HS-5 (cell line): ENCODE measurements at regions not wholly inside any gene's neighbourhood (a gene's known extent, or its start where the extent isn't known, plus 50 kb on each side); places are given as distances from the start of the nearest gene placed in this dataset.

Experiments
- DNase-seq: peaks from one replicate; pipeline ENCODE4 v3.0.0-alpha.2; 2012; ENCODE audit warnings: low read depth

- peak; percentile 98 for DNase-seq
These were observed 127.0 kb downstream of the CHSY1 start for GRCh38 chr15:101124731-101125451.

- DNase-seq, result no peak
These were observed 128.5 kb downstream of the CHSY1 start for GRCh38 chr15:101123222-101123910.

GRCh38 chr15:101122806-101123205 lies 129.0 kb downstream of the CHSY1 start:
- no peak for DNase-seq

GRCh38 chr15:101122266-101122665 lies 129.6 kb downstream of the CHSY1 start:
- no peak for DNase-seq

- DNase-seq, result no peak
These were observed 130.2 kb downstream of the CHSY1 start for GRCh38 chr15:101121511-101122090.

GRCh38 chr15:101120987-101121386 lies 130.9 kb downstream of the CHSY1 start:
- DNase-seq, result no peak

- no peak for DNase-seq
These were observed 131.4 kb downstream of the CHSY1 start for GRCh38 chr15:101120473-101120872.
